OCI-LY3 (cell line): ENCODE measurements at regions not wholly inside any gene's neighbourhood (a gene's known extent, or its start where the extent isn't known, plus 50 kb on each side); places are given as distances from the start of the nearest gene placed in this dataset.

Experiments used
- EZH2phosphoT487 ChIP-seq: fragments of 200-600 bp; shearing (Covaris generic); IDR thresholded peaks from 2 replicates; pipeline ENCODE4 v1.6.1; 2018; ENCODE audit warnings: antibody characterized with exemption, mixed run types, low read depth
- TF ChIP-seq, protein P1 (sequence below): fragments of 200-600, 300-600 bp; sonication (generic); IDR thresholded peaks from 2 replicates; pipeline ENCODE4 v1.5.1; 2014; ENCODE audit warnings: antibody characterized with exemption, low read length, low read depth

- TF ChIP-seq, protein P1, sequence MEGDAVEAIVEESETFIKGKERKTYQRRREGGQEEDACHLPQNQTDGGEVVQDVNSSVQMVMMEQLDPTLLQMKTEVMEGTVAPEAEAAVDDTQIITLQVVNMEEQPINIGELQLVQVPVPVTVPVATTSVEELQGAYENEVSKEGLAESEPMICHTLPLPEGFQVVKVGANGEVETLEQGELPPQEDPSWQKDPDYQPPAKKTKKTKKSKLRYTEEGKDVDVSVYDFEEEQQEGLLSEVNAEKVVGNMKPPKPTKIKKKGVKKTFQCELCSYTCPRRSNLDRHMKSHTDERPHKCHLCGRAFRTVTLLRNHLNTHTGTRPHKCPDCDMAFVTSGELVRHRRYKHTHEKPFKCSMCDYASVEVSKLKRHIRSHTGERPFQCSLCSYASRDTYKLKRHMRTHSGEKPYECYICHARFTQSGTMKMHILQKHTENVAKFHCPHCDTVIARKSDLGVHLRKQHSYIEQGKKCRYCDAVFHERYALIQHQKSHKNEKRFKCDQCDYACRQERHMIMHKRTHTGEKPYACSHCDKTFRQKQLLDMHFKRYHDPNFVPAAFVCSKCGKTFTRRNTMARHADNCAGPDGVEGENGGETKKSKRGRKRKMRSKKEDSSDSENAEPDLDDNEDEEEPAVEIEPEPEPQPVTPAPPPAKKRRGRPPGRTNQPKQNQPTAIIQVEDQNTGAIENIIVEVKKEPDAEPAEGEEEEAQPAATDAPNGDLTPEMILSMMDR = no peak
- TF ChIP-seq EZH2phosphoT487 = no peak
Observed at GRCh38 chr9:89679016-89679415, 74.2 kb downstream of the GADD45G start.
